GM21619 (cell line): ENCODE measurements at regions not wholly inside any gene's neighbourhood (a gene's known extent, or its start where the extent isn't known, plus 50 kb on each side); places are given as distances from the start of the nearest gene placed in this dataset.
"Not testable (repeated sequence)": the region's sequence is repeated elsewhere in the genome, so short reads cannot be mapped to it uniquely, and the experiment has no call there.

ENCODE experiments used
- ATAC-seq: cut with Tn5 transposase; IDR thresholded peaks from one replicate; pipeline ENCODE4 v1.9.1; 2021; ENCODE audit not compliant: unreplicated experiment

DNA sequence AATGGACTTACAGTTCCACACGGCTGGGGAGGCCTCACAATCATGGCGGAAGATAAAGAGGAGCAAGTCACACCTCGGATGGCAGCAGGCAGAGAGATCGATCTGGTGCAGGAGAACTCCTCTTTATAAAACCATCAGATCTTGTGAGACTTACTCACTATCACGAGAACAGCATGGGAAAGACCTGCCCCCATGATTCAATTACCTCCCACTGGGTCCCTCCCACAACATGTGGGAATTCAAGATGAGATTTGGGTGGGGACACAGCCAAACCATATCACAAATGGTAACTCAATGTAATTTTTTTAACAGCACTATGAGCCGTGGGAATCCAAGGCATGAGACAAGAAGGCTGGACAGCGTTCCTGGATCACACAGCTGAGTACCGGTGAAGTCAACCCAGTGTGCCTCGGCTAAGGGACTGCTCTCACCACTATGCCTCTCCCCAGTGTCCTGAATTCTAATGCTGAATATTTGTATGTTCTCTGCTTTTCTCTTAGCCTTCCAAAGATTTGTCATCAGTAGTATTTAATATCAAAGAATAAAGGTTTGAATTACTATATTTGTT lies 84.3 kb downstream of the IRS2 start:
- ATAC-seq: not testable (repeated sequence)

DNA sequence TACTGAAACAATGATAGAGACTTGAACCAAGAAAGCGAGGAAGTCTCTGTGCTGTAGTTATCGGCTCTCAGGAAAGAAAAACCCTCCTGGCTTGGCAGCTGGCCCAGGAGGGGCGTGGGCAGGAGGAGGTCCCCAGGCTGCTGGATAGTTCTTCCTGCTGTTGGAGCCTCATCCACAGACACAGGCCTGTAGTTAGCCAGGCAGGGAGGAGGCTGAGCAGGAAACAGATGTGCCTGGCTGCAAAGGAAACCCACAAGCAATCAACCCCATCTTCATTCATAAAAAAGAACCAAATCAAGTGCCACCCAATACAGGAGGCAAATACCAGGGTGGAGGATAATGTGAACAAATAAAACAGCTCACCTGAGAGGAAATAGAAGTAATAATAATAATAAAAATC lies 86.2 kb downstream of the IRS2 start:
- no peak for ATAC-seq

GRCh38 chr13:109699628-109700071 lies 86.7 kb downstream of the IRS2 start:
- ATAC-seq: no peak

GRCh38 chr13:109698779-109699178 lies 87.6 kb downstream of the IRS2 start:
- ATAC-seq: no peak

GRCh38 chr13:109697936-109698335 lies 88.4 kb downstream of the IRS2 start:
- no peak for ATAC-seq

DNA sequence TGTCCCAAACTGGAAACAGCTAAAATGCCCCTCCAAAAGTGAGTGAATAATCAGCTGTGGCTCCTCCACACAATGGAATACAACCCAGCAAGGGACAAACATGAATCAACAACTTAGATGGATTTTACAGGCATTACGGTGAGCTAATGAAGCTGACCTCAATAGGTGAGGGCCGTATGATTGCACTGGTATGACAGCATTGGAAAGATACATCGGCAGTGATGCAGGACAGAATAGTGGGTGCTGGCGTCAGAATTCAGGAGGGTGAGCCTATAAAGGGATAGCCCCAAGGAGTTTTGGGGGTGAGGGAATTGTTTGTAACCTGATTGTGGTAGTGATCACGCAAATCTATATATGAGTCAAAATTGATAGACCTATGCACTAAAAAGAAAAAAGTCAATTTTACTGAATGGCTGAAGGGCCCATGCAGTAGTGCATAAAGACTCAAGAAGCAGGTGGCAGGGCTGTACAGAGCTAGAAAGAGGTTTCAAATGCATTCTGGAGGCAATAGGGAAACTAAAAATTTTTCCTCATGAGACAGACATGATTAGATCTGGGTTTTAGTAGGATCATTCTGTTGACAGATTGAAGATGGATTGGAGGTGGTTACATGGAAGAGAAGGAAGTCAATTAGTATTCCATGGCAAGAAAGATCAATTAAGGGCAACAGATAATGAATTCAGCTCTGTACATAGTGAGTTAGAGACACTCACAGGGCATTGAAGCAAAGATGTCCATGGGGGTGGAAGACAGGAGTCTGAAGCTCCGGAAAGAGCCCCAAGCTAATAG lies 90.8 kb downstream of the IRS2 start:
- no peak for ATAC-seq

DNA sequence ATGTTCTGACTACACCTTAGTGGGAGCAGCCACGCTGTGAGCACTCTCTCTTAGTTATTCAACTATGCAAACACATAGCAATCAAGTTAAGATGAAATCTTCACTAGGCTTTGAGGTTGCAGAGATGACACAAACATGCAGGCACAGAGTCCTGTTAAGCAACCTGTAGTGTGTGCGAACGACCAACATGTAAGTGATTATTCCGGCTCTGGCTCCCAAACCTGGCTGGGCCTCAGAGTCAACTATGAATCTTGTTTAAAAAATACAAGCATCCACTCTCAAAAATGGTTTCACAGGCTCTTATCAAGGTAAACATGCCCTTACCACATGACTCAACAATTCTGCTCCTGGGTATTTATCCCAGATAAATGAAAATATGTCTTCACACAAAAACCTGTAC lies 91.4 kb downstream of the IRS2 start:
- no peak for ATAC-seq

GRCh38 chr13:109693213-109693612 lies 93.2 kb downstream of the IRS2 start:
- no peak for ATAC-seq

GRCh38 chr13:109691689-109692088 lies 94.7 kb downstream of the IRS2 start:
- ATAC-seq: no peak

DNA sequence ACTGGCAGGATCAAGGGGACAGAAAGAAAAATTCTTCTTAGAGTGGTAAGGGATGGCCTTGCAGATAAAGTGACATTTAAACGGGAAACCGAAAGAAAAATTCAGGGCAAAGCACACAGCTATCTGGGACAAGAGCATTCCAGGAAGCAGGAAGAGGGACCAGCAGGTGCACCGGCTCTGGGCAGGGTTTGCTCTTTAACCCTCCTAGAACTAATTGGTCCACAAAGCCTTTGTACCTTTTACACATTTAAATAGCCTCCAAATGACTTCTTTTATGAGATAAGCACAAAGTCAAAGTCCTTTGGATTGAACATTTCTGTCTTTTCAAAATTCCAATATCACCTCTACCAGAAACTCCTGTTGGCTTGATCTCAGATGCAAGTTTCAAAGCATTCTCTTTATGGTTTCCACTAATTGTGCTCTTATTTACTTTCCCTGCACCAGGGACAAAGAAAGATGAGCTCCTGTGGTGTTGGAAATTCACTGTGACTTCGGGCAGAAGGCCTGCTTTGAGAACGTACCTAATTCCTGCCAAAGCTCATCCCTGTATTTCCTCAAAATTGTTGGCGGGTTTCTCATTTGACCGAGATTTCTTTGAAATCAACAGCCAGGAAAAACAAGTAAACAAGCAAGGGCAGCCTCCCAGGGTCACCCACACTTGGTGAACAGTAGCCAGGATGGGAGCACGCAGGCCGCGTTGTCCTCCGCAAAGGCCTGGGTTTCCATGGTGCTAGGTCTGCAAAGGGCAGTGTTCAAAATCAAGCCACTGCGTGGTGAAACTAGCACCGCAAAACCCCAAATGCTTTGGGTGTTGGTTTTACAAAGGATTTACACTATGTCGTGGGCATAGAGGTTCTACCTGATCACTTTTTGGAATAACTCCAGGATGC lies 98.6 kb downstream of the IRS2 start:
- ATAC-seq: no peak

GRCh38 chr13:109685203-109685602 lies 101.2 kb downstream of the IRS2 start:
- ATAC-seq: no peak

DNA sequence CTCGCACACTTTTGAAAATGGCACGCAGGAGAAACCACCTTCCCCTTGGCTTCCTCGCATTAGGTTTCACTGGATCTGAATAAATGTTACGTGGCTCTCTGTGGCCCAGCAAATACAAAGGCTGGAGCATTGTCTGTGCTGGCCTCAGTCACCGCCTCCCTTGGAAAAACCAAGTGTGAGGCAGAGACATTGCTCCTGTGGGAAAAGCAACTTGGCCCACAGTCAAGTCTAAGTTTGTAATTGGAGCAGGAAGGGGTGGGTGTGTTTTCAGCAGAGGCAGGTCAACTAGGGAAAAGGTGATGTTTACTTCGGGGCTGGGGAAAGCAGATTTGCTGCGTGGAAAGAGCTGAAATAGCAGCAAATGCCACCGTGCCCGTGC lies 101.6 kb downstream of the IRS2 start:
- no peak for ATAC-seq

- ATAC-seq: no peak
These were observed 102.1 kb downstream of the IRS2 start for GRCh38 chr13:109684084-109684823.

GRCh38 chr13:109682534-109683244 lies 103.7 kb downstream of the IRS2 start:
- ATAC-seq: no peak

- no peak for ATAC-seq
These were observed 105.5 kb downstream of the IRS2 start for GRCh38 chr13:109680930-109681329.

- ATAC-seq: no peak
These were observed 106.1 kb downstream of the IRS2 start for GRCh38 chr13:109680288-109680687.

GRCh38 chr13:109678459-109678858 lies 107.9 kb downstream of the IRS2 start:
- ATAC-seq: no peak

- no peak for ATAC-seq
These were observed 109.2 kb downstream of the IRS2 start for GRCh38 chr13:109677206-109677605.

DNA sequence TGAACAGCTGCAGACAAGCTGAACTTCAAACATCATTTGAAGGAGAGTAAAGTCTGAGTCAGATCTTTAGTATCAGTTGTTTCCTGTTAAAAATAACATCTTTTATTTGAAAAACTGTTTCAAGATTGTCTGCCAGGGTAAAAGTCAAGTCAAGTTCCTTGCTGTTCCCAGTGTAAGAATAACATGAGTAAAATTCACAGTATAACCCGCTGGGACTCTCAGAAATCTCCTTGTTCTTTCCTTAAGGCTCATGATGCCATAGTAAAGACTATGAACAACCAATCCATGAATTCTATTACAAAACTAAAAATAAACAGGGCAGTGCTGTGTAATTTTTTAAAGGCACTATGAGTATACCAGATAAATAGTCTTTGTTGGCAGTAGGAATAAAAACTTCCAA lies 112.9 kb downstream of the IRS2 start:
- no peak for ATAC-seq

GRCh38 chr13:109672545-109672944 lies 113.8 kb downstream of the IRS2 start:
- ATAC-seq: no peak
